ENCODE measurements at regions not wholly inside any gene's neighbourhood (a gene's known extent, or its start where the extent isn't known, plus 50 kb on each side); places are given as distances from the start of the nearest gene placed in this dataset.
"Not testable (repeated sequence)": the region's sequence is repeated elsewhere in the genome, so short reads cannot be mapped to it uniquely, and the experiment has no call there.

GRCh38 chr2:89818873-89819272 is 1127.4 kb downstream of the RPIA start:
- Histone ChIP-seq H3K27ac (no peak overlapping the region), H3K4me1 (no peaks in the 10 kb centered on the region), H3K36me3 (no peaks in the 10 kb centered on the region), H3K4me3 (no peak overlapping the region), H3K27me3 (no peaks in the 10 kb centered on the region), H3K9me3 (peaks cover 0 to 24% of the 10 kb centered on the region in 2 donors)
- intact Hi-C loops (cut with DNase I; ENCODE audit: low total_unique reads) = no loop called here
- no peak for DNase-seq
- TF ChIP-seq POLR2A (IDR thresholded peaks at IDR 0.05) (no peak), CTCF (IDR thresholded peaks at IDR 0.05) (no peak)

GRCh38 chr2:89819809-89820208 is 1128.3 kb downstream of the RPIA start:
- TF ChIP-seq POLR2A (IDR thresholded peaks at IDR 0.05) (no peak), CTCF (IDR thresholded peaks at IDR 0.05) (no peak)
- intact Hi-C loops (cut with DNase I; ENCODE audit: low total_unique reads) = no loop called here
- no peak for DNase-seq
- no peak overlapping the region for H3K27ac ChIP-seq
- H3K9me3 ChIP-seq = peaks cover 0 to 25% of the 10 kb centered on the region in 2 donors
- H3K36me3 ChIP-seq = no peaks in the 10 kb centered on the region
- no peaks in the 10 kb centered on the region for H3K4me1 ChIP-seq
- no peak overlapping the region for H3K4me3 ChIP-seq
- no peaks in the 10 kb centered on the region for H3K27me3 ChIP-seq

GRCh38 chr2:89820248-89820647 is 1128.8 kb downstream of the RPIA start:
- intact Hi-C loops (cut with DNase I; ENCODE audit: low total_unique reads) = no loop called here

GRCh38 chr2:89821455-89821945 is 1130.0 kb downstream of the RPIA start:
- intact Hi-C loops (cut with DNase I; ENCODE audit: low total_unique reads) = no loop called here
- no peaks in the 10 kb centered on the region for H3K27me3 ChIP-seq
- no peak for DNase-seq
- H3K36me3 ChIP-seq = no peaks in the 10 kb centered on the region
- peaks cover 0 to 25% of the 10 kb centered on the region in 2 donors for H3K9me3 ChIP-seq
- no peak overlapping the region for H3K4me3 ChIP-seq
- no peaks in the 10 kb centered on the region for H3K4me1 ChIP-seq
- TF ChIP-seq POLR2A (IDR thresholded peaks at IDR 0.05) (no peak), CTCF (IDR thresholded peaks at IDR 0.05) (no peak)
- no peak overlapping the region for H3K27ac ChIP-seq

More at GRCh38 chr2:89820248-89820647, 1128.8 kb downstream of the RPIA start:
- no peak for DNase-seq
- no peak overlapping the region for H3K4me3 ChIP-seq
- H3K27ac ChIP-seq = no peak overlapping the region
- no peaks in the 10 kb centered on the region for H3K4me1 ChIP-seq
- H3K27me3 ChIP-seq = no peaks in the 10 kb centered on the region
- peaks cover 0 to 25% of the 10 kb centered on the region in 2 donors for H3K9me3 ChIP-seq
- TF ChIP-seq CTCF (IDR thresholded peaks at IDR 0.05) (no peak), POLR2A (IDR thresholded peaks at IDR 0.05) (no peak)
- H3K36me3 ChIP-seq = no peaks in the 10 kb centered on the region

- intact Hi-C loops (cut with DNase I; ENCODE audit: low total_unique reads); H3K36me3 ChIP-seq; H3K27me3 ChIP-seq; DNase-seq; H3K27ac ChIP-seq; H3K4me3 ChIP-seq; H3K4me1 ChIP-seq: not testable (repeated sequence)
- H3K9me3 ChIP-seq = peaks cover 0 to 25% of the 10 kb centered on the region in 2 donors
Measured at GRCh38 chr2:89822342-89822741, 1130.9 kb downstream of the RPIA start.

- Histone ChIP-seq H3K9me3 (peaks cover 0 to 18% of the 10 kb centered on the region in 2 donors), H3K36me3 (no peaks in the 10 kb centered on the region), H3K27ac (no peak overlapping the region), H3K4me1 (no peaks in the 10 kb centered on the region), H3K27me3 (no peaks in the 10 kb centered on the region), H3K4me3 (no peak overlapping the region)
- TF ChIP-seq CTCF (IDR thresholded peaks at IDR 0.05) = no peak
- no peak for TF ChIP-seq POLR2A (IDR thresholded peaks at IDR 0.05)
- no peak for DNase-seq
- intact Hi-C loops (cut with DNase I; ENCODE audit: low total_unique reads) = no loop called here
Measured at GRCh38 chr2:89823556-89823955, 1132.1 kb downstream of the RPIA start.

Measured in uterus (tissue), 3 donors.